ENCODE measurements at regions not wholly inside any gene's neighbourhood (a gene's known extent, or its start where the extent isn't known, plus 50 kb on each side); places are given as distances from the start of the nearest gene placed in this dataset.

- no peak for DNase-seq (ENCODE audit: low spot score)
Observed at GRCh38 chr1:221306239-221306638, 427.0 kb downstream of the HLX start.

- DNase-seq (ENCODE audit: low spot score) = no peak
Observed at GRCh38 chr1:221308534-221309511, 429.6 kb downstream of the HLX start.

- DNase-seq (ENCODE audit: low spot score) = no peak
Observed at GRCh38 chr1:221309723-221310122, 430.5 kb downstream of the HLX start.

GRCh38 chr1:221310180-221310579, 430.9 kb downstream of the HLX start:
- DNase-seq (ENCODE audit: low spot score) = no peak

- no peak for DNase-seq (ENCODE audit: low spot score)
Observed at GRCh38 chr1:221315330-221315729, 426.6 kb downstream of the DUSP10 start.

- DNase-seq (ENCODE audit: low spot score) = no peak
Observed at GRCh38 chr1:221316491-221317056, 425.3 kb downstream of the DUSP10 start.

GRCh38 chr1:221317537-221317936, 424.4 kb downstream of the DUSP10 start:
- DNase-seq (ENCODE audit: low spot score) = no peak

- DNase-seq (ENCODE audit: low spot score) = no peak
Observed at GRCh38 chr1:221327954-221328353, 413.9 kb downstream of the DUSP10 start.

- no peak for DNase-seq (ENCODE audit: low spot score)
Observed at GRCh38 chr1:221328371-221328770, 413.5 kb downstream of the DUSP10 start.

GRCh38 chr1:221331273-221332183, 410.4 kb downstream of the DUSP10 start:
- DNase-seq (ENCODE audit: low spot score) = no peak

GRCh38 chr1:221334062-221334461, 407.8 kb downstream of the DUSP10 start:
- DNase-seq (ENCODE audit: low spot score) = no peak

- peak; percentile 59 for DNase-seq (ENCODE audit: low spot score)
Observed at GRCh38 chr1:221335161-221336101, 406.5 kb downstream of the DUSP10 start.

GRCh38 chr1:221336126-221336525, 405.8 kb downstream of the DUSP10 start:
- DNase-seq (ENCODE audit: low spot score) = no peak

GRCh38 chr1:221337106-221337505, 404.8 kb downstream of the DUSP10 start:
- DNase-seq (ENCODE audit: low spot score) = no peak

GRCh38 chr1:221343136-221343535, 398.8 kb downstream of the DUSP10 start:
- DNase-seq (ENCODE audit: low spot score) = no peak

- no peak for DNase-seq (ENCODE audit: low spot score)
Observed at GRCh38 chr1:221343607-221344006, 398.3 kb downstream of the DUSP10 start.

GRCh38 chr1:221344693-221345092, 397.2 kb downstream of the DUSP10 start:
- no peak for DNase-seq (ENCODE audit: low spot score)

GRCh38 chr1:221347706-221348105, 394.2 kb downstream of the DUSP10 start:
- DNase-seq (ENCODE audit: low spot score) = no peak

GRCh38 chr1:221350091-221350490, 391.8 kb downstream of the DUSP10 start:
- no peak for DNase-seq (ENCODE audit: low spot score)

- no peak for DNase-seq (ENCODE audit: low spot score)
Observed at GRCh38 chr1:221356693-221357092, 385.2 kb downstream of the DUSP10 start.

GRCh38 chr1:221363039-221363438, 378.9 kb downstream of the DUSP10 start:
- DNase-seq (ENCODE audit: low spot score) = no peak

All from kidney capillary endothelial cell (primary cell).